NCI-H1694 treated with DMSO at 0.1 percent for 48 hours (cell line): ENCODE measurements at regions not wholly inside any gene's neighbourhood (a gene's known extent, or its start where the extent isn't known, plus 50 kb on each side); places are given as distances from the start of the nearest gene placed in this dataset.

Source experiments
- DNase-seq: peaks from one replicate; lab custom pipeline; 2025; lab: John Stamatoyannopoulos, UW

DNA sequence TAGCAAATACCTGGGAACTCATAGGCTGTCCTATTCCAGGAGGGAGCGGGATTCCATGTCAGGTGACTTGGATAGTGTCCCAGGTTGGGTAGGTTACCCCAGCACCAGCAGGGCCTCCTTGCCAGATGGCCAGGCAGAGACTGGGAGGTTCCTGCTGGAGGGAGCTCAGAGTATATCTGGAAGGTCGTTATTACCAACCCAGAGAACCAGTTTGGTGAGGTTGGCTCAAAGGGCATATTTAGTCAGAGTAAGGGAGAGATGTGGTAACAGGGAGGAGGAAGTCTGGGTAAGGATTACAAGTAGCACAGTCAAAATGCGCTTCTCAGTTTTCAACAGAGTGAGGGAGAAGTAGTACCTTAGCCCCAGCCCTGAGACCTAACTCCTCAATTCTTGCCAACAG lies 53.3 kb upstream of the LNX1 start:
- peak; percentile 27 for DNase-seq
